Tibial nerve (tissue), 4 donors: ENCODE measurements at regions not wholly inside any gene's neighbourhood (a gene's known extent, or its start where the extent isn't known, plus 50 kb on each side); places are given as distances from the start of the nearest gene placed in this dataset.

ENCODE experiments used
- DNase-seq, 2 donors: peaks; one replicate each; pipeline ENCODE4 v3.0.0-alpha.2; 2019; ENCODE audit warnings: low spot score in 2 of 2
- H3K27ac ChIP-seq, 4 donors: fragments of 200-600 bp; sonication (generic) in 3 of 4; one replicate each; pipeline ENCODE4 v1.5.1; 2017 to 2019; ENCODE audit warnings: mild to moderate bottlenecking in 1 of 4
- H3K27me3 ChIP-seq, 2 donors: fragments of 200-600 bp; sonication (generic) in 1 of 2; one replicate each; pipeline versions ENCODE4 v1.5.1 to v1.6.0; 2017 to 2019
- H3K36me3 ChIP-seq, 3 donors: fragments of 200-600 bp; sonication (generic); one replicate each; pipeline ENCODE4 v1.5.1; 2018 to 2019
- H3K4me1 ChIP-seq, 4 donors: fragments of 200-600 bp; sonication (generic) in 3 of 4; one replicate each; pipeline ENCODE4 v1.5.1; 2017 to 2019
- H3K4me3 ChIP-seq, 4 donors: fragments of 200-600 bp; sonication (generic) in 3 of 4; one replicate each; pipeline ENCODE4 v1.5.1; 2017 to 2019; ENCODE audit warnings: mild to moderate bottlenecking in 1 of 4, moderate library complexity in 1 of 4
- H3K9me3 ChIP-seq, 4 donors: fragments of 200-600 bp; sonication (generic) in 3 of 4; one replicate each; pipeline ENCODE4 v1.5.1; 2017 to 2019
- EP300 ChIP-seq, 2 donors: sonication (generic); formaldehyde crosslinking; IDR thresholded peaks; one replicate each; pipeline ENCODE4 v1.6.1; 2017; ENCODE audit warnings: antibody characterized with exemption in 2 of 2, mild to moderate bottlenecking in 1 of 2
- POLR2A ChIP-seq, 2 donors: fragments of 450-650 bp; IDR thresholded peaks; one replicate each; pipeline ENCODE4 v1.6.1; 2017; ENCODE audit warnings: antibody characterized with exemption in 2 of 2, mild to moderate bottlenecking in 2 of 2, moderate library complexity in 2 of 2
- WGBS, 2 donors: methylation state at CpG; one replicate each; pipeline ENCODE4 v1.1.5; 2018; 5-methylcytosine and 5-hydroxymethylcytosine counted together
- TF ChIP-seq, protein P1 (sequence below), 5 experiments: fragments of 200-600 bp in 3 of 5; fragments of 450-650 bp in 2 of 5; sonication (generic) in 3 of 5; IDR thresholded peaks; one replicate each; pipeline ENCODE4 v1.5.1; 2016 to 2019; ENCODE audit warnings: antibody characterized with exemption in 5 of 5, mild to moderate bottlenecking in 3 of 5, moderate library complexity in 2 of 5

- DNase-seq = no peak
- WGBS, 2 donors = 44% methylated on average over 5 of the region's 5 CpGs
- TF ChIP-seq EP300 (IDR thresholded peaks at IDR 0.05) (no peak), POLR2A (IDR thresholded peaks at IDR 0.05) (no peak)
- TF ChIP-seq, protein P1, sequence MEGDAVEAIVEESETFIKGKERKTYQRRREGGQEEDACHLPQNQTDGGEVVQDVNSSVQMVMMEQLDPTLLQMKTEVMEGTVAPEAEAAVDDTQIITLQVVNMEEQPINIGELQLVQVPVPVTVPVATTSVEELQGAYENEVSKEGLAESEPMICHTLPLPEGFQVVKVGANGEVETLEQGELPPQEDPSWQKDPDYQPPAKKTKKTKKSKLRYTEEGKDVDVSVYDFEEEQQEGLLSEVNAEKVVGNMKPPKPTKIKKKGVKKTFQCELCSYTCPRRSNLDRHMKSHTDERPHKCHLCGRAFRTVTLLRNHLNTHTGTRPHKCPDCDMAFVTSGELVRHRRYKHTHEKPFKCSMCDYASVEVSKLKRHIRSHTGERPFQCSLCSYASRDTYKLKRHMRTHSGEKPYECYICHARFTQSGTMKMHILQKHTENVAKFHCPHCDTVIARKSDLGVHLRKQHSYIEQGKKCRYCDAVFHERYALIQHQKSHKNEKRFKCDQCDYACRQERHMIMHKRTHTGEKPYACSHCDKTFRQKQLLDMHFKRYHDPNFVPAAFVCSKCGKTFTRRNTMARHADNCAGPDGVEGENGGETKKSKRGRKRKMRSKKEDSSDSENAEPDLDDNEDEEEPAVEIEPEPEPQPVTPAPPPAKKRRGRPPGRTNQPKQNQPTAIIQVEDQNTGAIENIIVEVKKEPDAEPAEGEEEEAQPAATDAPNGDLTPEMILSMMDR (IDR thresholded peaks at IDR 0.05) = no peak
Measured at GRCh38 chr1:37150986-37151385, 116.7 kb upstream of the GRIK3 start.

DNA sequence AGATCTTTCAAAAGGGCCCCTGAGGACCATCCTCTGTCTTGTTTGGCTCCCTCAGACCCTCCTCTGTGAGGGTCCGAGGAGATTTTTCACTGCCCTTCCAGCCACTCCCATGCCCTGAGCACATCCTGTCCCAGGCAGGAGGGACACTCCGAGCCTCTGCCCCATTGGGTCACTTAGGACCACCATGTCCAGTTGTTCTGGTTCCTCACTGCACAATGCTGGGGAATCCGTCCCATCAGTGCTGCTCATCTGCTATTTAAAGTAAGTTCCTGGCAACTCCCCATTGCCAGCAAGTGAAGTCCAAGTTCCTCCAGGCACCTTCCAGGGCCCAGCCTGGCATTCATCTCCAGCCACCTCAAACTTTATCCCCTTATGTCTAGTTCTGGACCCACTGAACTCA lies 117.5 kb upstream of the GRIK3 start:
- WGBS, 2 donors = 59 to 67% methylated on average over 3 of the region's 3 CpGs
- H3K27ac ChIP-seq = no peak overlapping the region

More at GRCh38 chr1:37150986-37151385, 116.7 kb upstream of the GRIK3 start:
- H3K4me1 ChIP-seq = no peaks in the 10 kb centered on the region
- no peaks in the 10 kb centered on the region for H3K36me3 ChIP-seq
- H3K9me3 ChIP-seq = peaks cover 0 to 4% (median 0%) of the 10 kb centered on the region in 4 donors
- no peaks in the 10 kb centered on the region for H3K27me3 ChIP-seq
- H3K4me3 ChIP-seq = no peak overlapping the region
- H3K27ac ChIP-seq = no peak overlapping the region

DNA sequence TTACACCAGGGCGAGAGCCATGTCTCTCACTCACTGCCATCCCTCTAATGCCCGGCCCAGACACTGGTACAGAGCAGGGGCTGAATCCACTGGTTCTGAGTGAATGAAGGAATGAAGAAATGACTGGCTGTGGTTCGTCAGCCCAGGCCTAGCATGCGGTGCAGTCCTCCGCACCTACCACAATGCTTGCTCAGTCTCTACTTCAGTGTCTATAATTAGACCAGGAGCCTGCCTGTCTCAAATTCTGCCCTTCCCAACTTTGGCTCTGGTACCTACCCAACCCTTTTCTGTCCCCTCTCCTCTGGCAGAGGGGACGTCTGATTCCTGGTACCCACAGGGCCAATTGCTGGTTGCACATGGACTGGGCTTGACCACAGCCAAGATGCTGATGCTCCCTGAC lies 118.2 kb upstream of the GRIK3 start:
- no peak for DNase-seq
- no peak overlapping the region for H3K4me3 ChIP-seq
- TF ChIP-seq POLR2A (IDR thresholded peaks at IDR 0.05) (no peak), EP300 (IDR thresholded peaks at IDR 0.05) (no peak)
- TF ChIP-seq, protein P1 (IDR thresholded peaks at IDR 0.05) = no peak
- H3K4me1 ChIP-seq = no peaks in the 10 kb centered on the region
- WGBS, 2 donors = 78 to 91% methylated on average over 6 of the region's 6 CpGs
- no peak overlapping the region for H3K27ac ChIP-seq
- H3K27me3 ChIP-seq = no peaks in the 10 kb centered on the region
- H3K36me3 ChIP-seq = no peaks in the 10 kb centered on the region
- peaks cover 0 to 4% (median 0%) of the 10 kb centered on the region in 4 donors for H3K9me3 ChIP-seq

More for the DNA sequence above, 117.5 kb upstream of the GRIK3 start:
- TF ChIP-seq, protein P1 (IDR thresholded peaks at IDR 0.05) = no peak
- TF ChIP-seq EP300 (IDR thresholded peaks at IDR 0.05) = no peak
- no peak for TF ChIP-seq POLR2A (IDR thresholded peaks at IDR 0.05)
- DNase-seq = no peak
- H3K27me3 ChIP-seq = no peaks in the 10 kb centered on the region
- no peaks in the 10 kb centered on the region for H3K4me1 ChIP-seq
- no peaks in the 10 kb centered on the region for H3K36me3 ChIP-seq
- no peak overlapping the region for H3K4me3 ChIP-seq
- peaks cover 0 to 4% (median 0%) of the 10 kb centered on the region in 4 donors for H3K9me3 ChIP-seq

DNA sequence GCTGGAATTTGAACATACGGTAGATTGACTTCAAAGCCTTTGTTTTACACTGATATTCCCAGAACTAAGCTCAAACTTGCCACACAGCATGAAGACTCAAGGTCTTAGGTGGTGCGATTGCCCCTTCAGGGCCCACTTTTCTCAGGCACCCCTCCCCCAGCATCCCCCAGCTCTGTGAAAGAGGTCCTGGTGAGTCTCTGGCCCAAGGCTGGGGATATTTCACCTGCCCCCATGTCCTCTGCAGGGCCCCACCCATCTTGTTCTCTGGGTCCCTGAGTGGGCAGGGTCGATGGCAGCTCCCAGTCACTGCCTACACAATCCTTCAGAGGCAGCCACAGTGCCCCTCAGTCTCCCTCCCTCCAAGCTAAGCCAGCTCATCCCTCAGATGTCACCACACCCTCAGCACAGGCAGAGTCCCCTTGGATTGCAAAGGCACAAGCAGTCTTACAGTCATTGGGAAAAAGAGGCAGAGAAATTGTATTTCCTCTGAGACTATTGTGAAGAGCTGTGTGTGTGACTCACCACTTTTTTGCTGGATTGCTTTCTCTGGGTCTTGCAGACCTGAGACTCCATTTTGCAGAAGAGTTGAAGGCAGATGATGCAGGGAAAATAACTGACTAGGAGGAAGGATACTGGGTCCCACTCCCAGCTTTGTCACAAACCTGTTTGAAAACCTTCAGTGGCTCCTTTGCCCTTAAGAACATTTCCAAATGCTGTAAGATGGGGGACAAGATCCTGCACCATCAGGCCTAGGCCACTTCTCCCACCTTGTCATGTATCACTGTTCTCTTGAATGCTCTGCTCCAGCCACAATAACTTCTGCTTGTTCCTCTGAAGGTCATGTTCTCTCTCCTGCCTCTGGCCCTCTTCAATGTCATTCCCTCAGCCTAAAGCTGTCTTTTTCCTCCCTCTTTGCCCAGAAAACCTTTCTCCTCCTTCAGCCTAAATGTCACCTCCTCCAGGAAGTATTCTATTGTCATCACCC lies 119.1 kb upstream of the GRIK3 start:
- DNase-seq = no peak
- Histone ChIP-seq H3K27me3 (no peaks in the 10 kb centered on the region), H3K4me3 (no peak overlapping the region), H3K4me1 (peaks cover 0 to 5% (median 0%) of the 10 kb centered on the region in 4 donors), H3K27ac (no peak overlapping the region), H3K36me3 (no peaks in the 10 kb centered on the region), H3K9me3 (peaks cover 0 to 4% (median 0%) of the 10 kb centered on the region in 4 donors)
- WGBS, 2 donors = 65 to 70% methylated on average over 3 of the region's 3 CpGs
- TF ChIP-seq EP300 (IDR thresholded peaks at IDR 0.05) (no peak), POLR2A (IDR thresholded peaks at IDR 0.05) (no peak)
- TF ChIP-seq, protein P1 (IDR thresholded peaks at IDR 0.05) = no peak

GRCh38 chr1:37156646-37157045 lies 122.3 kb upstream of the GRIK3 start:
- peaks cover 0 to 5% (median 0%) of the 10 kb centered on the region in 4 donors for H3K4me1 ChIP-seq
- no peak overlapping the region for H3K4me3 ChIP-seq
- no peaks in the 10 kb centered on the region for H3K27me3 ChIP-seq
- no peaks in the 10 kb centered on the region for H3K36me3 ChIP-seq
- TF ChIP-seq, protein P1 (IDR thresholded peaks at IDR 0.05) = no peak
- TF ChIP-seq POLR2A (IDR thresholded peaks at IDR 0.05) (no peak), EP300 (IDR thresholded peaks at IDR 0.05) (no peak)
- no peak overlapping the region for H3K27ac ChIP-seq
- peaks cover 0 to 5% (median 0%) of the 10 kb centered on the region in 4 donors for H3K9me3 ChIP-seq
- WGBS, 2 donors = 80 to 83% methylated on average over 9 of the region's 9 CpGs
- no peak for DNase-seq
